HG02642 (cell line): ENCODE measurements at regions not wholly inside any gene's neighbourhood (a gene's known extent, or its start where the extent isn't known, plus 50 kb on each side); places are given as distances from the start of the nearest gene placed in this dataset.

Source experiments
- ATAC-seq: cut with Tn5 transposase; IDR thresholded peaks from one replicate; pipeline ENCODE4 v1.9.1; 2021; ENCODE audit warnings: mild to moderate bottlenecking; ENCODE audit not compliant: unreplicated experiment, poor library complexity

DNA sequence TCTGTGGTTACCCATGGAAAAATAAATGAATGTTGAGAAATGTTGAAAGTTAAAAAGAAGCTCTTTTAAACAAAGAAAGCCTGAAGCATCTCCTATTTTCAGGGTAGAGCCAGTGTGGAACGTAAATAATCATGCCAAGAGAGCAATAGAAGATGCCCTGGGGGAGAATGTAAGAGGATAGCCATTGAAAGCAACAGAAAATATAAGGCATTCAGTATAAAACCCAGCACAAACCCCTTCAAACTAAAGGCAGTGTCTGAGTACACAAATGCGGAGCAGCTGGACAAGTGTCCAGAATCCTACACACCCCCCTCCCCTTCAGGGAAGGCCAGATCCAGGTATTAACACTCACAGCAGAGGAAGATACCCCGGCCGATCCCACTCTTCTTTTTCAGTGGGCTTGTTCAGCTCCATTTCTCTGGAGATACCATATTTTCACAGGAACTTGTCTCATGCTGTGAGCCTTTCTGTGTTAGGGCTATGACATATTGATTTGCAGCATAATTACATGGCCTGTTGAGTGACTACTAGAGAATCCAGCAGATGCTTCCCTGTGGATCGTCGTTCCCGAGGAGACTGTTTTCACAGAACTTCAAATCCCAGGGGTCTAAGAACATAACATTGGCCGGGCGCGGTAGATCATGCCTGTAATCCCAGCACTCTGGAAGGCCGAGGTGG lies 101.2 kb downstream of the PLK2 start:
- no peak for ATAC-seq

DNA sequence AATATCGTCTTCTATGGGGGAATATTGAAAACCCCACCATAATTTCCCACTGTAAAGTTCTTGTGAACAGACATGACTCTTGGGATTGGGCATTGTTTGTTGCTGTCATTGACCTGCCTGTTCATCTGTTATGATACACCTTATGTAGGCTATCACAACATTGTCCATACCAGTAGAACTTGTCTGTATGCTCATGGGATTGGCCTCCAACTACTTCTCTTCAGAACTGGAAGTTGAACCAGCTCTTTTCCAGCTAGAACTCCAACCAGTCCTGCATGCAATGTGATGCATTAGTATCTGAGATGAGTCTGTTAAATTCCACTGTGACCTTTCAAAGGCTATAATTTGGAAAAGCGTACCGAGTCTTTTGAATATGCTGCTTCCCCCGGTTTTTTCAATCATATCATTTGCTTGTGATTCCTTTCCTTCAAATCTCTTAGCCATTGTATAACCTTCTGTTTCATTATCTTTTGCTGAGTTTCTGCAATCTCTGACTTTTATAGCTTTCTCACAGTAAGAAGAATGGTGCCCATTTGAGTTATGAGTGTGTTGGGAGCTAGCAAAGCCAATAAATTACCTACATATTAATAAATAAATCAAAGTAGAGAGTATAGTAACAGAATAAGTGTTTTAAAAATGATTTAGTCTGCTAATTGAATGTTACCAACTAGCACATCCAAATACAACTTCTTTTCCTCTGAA lies 101.9 kb downstream of the PLK2 start:
- no peak for ATAC-seq

DNA sequence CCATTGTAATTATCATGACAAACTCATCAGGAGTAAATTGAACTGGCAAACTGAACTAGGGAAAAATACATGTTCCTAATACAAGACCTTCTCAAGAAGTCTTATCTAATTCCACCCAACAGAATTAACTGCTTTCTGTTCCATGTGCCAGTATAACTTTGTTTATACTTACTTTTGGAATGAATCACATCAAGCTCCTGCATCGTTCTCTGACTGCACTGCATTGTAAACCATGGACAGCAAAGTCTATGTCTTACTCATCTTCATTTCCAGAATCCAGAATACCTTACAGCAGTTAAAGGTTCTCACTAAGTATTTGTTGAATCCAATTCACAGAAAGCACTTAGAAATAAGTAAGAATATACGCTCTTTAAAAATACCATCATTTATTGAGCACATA lies 102.8 kb downstream of the PLK2 start:
- no peak for ATAC-seq

DNA sequence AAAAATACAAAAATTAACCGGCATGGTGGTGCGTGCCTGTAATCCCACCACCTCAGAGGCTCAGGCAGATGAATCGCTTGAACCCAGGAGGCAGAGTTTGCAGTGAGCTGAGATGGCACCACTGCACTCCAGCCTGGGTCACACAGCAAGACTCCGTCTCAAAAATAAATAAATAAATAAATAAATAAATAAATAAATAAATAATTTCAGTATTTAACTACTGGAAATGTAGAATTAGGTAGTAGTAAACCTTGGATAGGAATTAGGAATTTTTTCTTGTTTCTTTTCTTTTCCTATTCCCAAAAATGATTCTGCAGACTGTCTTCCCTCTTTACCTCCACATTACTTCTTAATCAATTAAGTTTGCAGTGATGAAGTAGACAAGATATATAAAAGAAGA lies 103.2 kb downstream of the PLK2 start:
- ATAC-seq = no peak

DNA sequence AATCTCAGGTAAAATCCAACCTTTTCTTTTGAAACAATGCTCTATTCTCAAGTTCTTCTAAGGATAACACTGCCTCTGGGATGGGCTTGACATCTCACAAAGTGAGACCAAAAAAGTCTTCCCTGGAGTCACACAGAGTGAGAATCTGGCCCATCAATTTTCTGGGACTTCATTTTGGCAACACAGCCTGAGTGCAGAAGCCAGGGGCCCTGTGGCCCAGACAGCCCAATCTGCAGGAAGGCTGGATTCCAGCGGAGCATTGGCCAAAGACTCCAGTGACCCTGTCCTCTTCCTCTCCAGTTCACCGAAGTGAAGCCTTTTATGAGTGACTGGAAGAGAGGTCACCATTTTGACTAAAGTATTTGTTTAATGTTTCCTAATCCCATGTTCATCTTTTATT lies 105.1 kb downstream of the PLK2 start:
- ATAC-seq = no peak

- no peak for ATAC-seq
These were observed 105.9 kb downstream of the PLK2 start for GRCh38 chr5:58353992-58354391.

DNA sequence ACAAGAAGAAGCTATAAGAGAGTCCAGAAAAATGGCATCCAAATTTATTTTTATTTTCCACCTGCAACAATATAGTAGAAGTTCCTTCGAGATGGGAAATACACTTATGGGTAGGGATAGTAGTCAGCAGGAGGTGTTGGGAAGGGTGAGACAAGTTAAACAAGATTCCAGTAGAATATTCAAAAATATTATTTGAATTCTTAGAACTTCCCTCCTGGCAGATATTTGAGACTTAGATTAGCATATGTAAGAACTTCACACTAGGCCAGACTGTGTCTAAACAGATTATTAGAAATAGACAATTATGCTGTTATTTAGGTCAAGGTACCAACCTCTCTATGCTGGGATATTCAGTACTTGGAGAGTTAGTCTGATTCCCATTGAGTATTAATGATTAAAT lies 108.7 kb downstream of the PLK2 start:
- no peak for ATAC-seq

- no peak for ATAC-seq
These were observed 110.7 kb downstream of the PLK2 start for GRCh38 chr5:58348996-58349728.

DNA sequence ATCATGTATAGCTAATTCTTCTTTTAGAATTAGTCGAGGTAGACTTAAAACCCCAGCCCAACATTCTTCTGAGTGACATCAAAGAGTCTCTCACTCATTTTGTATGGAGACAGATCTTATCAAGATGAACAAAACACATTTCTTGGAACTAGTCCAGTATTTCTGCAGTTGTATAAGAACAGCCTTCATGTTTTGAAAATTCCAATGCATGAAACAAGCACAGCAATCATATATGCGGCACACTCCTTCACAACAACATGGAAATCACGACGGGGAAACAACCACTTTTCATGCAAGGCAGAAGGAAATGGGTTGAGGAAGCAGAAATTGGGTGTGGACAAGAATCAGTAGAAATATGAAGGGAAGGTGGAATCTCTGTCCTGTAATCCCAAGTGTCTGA lies 113.8 kb downstream of the PLK2 start:
- no peak for ATAC-seq

DNA sequence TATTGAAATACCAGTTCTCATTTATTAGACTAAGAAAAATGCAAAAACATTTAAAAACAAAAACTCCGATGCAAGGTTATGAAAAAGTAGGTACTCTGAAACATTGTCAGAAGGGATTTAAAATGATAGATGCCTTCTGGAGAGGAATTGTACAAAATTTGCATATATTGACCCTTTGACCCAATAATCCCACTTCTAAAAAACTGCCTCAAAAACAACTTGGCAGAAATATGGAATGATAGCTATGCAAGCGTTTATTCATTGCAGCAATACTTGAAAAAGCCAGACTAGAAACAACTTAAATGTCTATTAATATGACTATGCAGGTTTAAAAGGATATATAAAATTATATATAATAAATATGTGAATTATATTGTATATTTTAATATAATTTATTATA lies 118.4 kb downstream of the PLK2 start:
- ATAC-seq = no peak

DNA sequence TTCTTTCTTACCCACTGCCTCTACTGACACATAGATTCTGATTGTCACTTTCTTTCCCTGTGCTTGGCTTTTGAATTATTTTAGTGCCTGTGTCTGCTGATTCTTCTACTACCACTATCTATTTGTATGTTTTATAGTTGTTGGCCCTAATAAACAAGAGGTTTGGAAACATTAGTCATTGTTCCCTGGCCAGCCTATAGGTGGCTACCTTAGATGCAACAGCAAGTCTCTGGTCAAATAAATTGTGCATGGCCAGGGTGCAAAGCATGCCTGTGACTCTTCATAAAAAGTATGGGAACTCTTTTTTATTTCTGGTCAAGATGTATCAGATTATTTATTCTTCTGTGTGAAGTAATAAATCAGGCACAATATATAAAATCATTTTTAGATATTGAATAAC lies 124.4 kb downstream of the PLK2 start:
- no peak for ATAC-seq

GRCh38 chr5:58334035-58334434 lies 125.9 kb downstream of the PLK2 start:
- no peak for ATAC-seq

DNA sequence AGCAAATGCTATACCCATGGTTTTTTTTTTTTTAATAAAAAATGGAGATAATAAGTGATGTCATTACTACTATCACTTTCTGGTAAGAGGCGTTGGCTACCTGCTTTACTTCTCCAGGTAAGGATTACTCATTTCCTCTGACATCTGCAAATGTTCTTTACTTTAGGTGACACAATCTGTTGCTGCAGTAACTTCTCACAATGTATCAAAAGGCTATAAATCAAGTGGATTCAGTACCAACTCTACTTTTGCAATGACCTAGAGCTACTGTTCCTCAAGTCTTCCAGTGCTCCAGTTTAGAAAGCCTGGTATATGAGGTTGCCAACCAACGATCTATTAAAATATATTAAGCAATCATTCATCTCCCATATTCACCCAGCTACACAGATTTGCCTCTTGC lies 129.1 kb downstream of the PLK2 start:
- no peak for ATAC-seq

GRCh38 chr5:58327289-58327688 lies 132.6 kb downstream of the PLK2 start:
- ATAC-seq = no peak

GRCh38 chr5:58326022-58326421 lies 133.9 kb downstream of the PLK2 start:
- no peak for ATAC-seq

GRCh38 chr5:58322453-58322852 lies 137.4 kb downstream of the PLK2 start:
- ATAC-seq = no peak

GRCh38 chr5:58318468-58318867 lies 141.4 kb downstream of the PLK2 start:
- no peak for ATAC-seq

DNA sequence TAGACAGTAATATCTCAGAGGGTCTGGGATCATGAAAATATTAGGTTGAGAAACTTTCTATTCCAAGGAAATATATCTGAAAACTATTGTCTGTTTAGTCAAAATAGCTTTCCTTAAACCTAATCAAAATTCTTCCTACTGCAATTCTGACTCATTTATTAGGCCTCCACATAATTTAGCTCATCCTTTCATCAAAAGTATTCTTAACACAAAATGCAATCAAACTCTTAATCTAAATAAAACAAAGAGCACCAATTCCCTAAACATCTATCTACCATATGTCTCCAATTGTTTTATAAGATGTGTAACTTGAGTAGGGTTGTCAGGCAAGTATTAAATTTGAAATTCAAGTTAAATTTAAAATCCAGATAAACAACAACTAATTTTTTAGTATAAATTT lies 142.1 kb downstream of the PLK2 start:
- no peak for ATAC-seq

GRCh38 chr5:58317009-58317408 lies 142.9 kb downstream of the PLK2 start:
- no peak for ATAC-seq

DNA sequence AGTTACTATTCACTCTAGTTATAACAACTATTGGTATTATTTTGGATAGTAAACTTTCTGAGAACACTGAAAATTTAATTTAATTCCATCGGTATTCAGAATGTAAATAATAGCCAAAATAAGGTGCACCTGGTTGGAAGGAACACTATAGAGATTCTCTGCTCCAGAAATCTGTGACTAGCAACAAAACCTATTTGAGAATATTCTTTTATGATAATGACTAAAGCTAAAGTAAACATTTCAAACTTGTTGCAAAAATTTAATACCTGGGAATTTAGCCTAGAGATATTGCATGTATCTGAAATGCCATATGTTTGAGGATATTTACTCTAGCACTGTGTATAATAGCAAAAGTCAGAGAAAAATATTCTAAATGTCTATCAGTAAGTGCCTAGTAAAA lies 144.1 kb downstream of the PLK2 start:
- no peak for ATAC-seq

GRCh38 chr5:58314356-58315210 lies 145.3 kb downstream of the PLK2 start:
- no peak for ATAC-seq
